Common myeloid progenitor, CD34-positive (primary cell): ENCODE measurements at regions not wholly inside any gene's neighbourhood (a gene's known extent, or its start where the extent isn't known, plus 50 kb on each side); places are given as distances from the start of the nearest gene placed in this dataset.

Source experiments
- CTCF ChIA-PET: fragments of 350-600 bp; sonication (Branson Sonifier 250); formaldehyde crosslinking; loops from one replicate; lab custom pipeline; 2021; ENCODE audit warnings: antibody characterized with exemption; lab: Charles Lee
- POLR2A ChIA-PET: fragments of 350-600 bp; sonication (Branson Sonifier 250); formaldehyde crosslinking; loops from one replicate; lab custom pipeline; 2021; ENCODE audit warnings: antibody characterized with exemption; lab: Charles Lee
- DNase-seq, 3 donors: peaks; one replicate each; pipeline versions ENCODE4 v3.0.0 to v3.0.0-alpha.2; 2013
- H3K27ac ChIP-seq, 2 experiments: 1 replicate in 1 of 2; 2 replicates in 1 of 2; pipeline ENCODE4 v1.7.0; 2013; ENCODE audit warnings: inconsistent platforms in 2 of 2, low read length in 2 of 2, mild to moderate bottlenecking in 2 of 2, low read depth in 1 of 2, moderate library complexity in 1 of 2; ENCODE audit not compliant: severe bottlenecking in 2 of 2, insufficient read depth in 1 of 2, poor library complexity in 1 of 2
- H3K27me3 ChIP-seq, 5 experiments: replicated peaks in 2 of 5; 1 replicate in 3 of 5; 2 replicates in 2 of 5; pipeline versions ENCODE4 v1.6.1 to v1.7.0; 2013; ENCODE audit warnings: low read length in 4 of 5, mild to moderate bottlenecking in 2 of 5, moderate library complexity in 2 of 5, inconsistent platforms in 1 of 5; ENCODE audit not compliant: insufficient read depth in 5 of 5, control insufficient read depth in 4 of 5
- H3K36me3 ChIP-seq, 4 experiments: 1 replicate in 2 of 4; 2 replicates in 2 of 4; pipeline versions ENCODE4 v1.6.1 to v1.7.0; 2013; ENCODE audit warnings: low read length in 3 of 4, control low read depth in 1 of 4, mild to moderate bottlenecking in 1 of 4; ENCODE audit not compliant: control insufficient read depth in 4 of 4, insufficient read depth in 4 of 4
- H3K4me1 ChIP-seq, 4 experiments: 1 replicate in 3 of 4; 2 replicates in 1 of 4; pipeline versions ENCODE4 v1.6.1 to v1.7.1; 2013; ENCODE audit warnings: low read length in 3 of 4, mild to moderate bottlenecking in 3 of 4, control low read depth in 1 of 4, inconsistent platforms in 1 of 4, moderate library complexity in 1 of 4; ENCODE audit not compliant: control insufficient read depth in 4 of 4, insufficient read depth in 4 of 4; ENCODE audit errors: control extremely low read depth in 1 of 4
- H3K4me3 ChIP-seq, 7 experiments: 1 replicate in 4 of 7; 2 replicates in 3 of 7; pipeline versions ENCODE4 v1.5.1 to v1.7.0; 2013; ENCODE audit warnings: mild to moderate bottlenecking in 7 of 7, low read length in 6 of 7, moderate library complexity in 6 of 7, inconsistent platforms in 2 of 7, low read depth in 2 of 7, control low read depth in 1 of 7; ENCODE audit not compliant: insufficient read depth in 4 of 7, control insufficient read depth in 1 of 7; ENCODE audit errors: extremely low read depth in 1 of 7
- H3K9me3 ChIP-seq, 5 experiments: 1 replicate in 4 of 5; 2 replicates in 1 of 5; pipeline versions ENCODE4 v1.6.1 to v1.7.1; 2013; ENCODE audit warnings: low read length in 4 of 5, mild to moderate bottlenecking in 2 of 5, inconsistent platforms in 1 of 5, low read depth in 1 of 5, moderate library complexity in 1 of 5; ENCODE audit not compliant: control insufficient read depth in 4 of 5, insufficient read depth in 2 of 5; ENCODE audit errors: control extremely low read depth in 1 of 5
- WGBS: methylation state at CpG from one replicate; pipeline ENCODE4 v1.1.5; 2013; ENCODE audit not compliant: insufficient coverage; 5-methylcytosine and 5-hydroxymethylcytosine counted together

DNA sequence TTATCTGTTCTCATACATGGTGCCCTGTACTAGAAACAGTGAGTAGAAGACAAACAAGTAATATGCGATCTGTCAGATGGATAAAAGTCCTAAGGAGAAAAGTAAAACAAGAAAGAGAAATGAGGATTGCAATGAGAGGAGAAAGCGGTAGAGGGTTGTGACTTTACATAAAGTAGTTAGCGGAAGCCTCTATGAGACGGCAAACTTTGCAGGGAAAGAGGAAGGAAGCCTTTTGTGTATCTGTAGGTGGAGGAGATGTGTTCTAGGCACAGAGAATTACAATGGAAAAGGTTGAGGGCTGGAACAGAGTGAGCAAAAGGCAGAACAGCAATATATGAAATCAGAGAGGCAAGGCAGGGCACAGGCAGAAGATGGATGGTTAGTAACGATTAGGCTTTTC, 150.4 kb upstream of the SEMA3E start:
- no peak overlapping the region for H3K4me3 ChIP-seq
- H3K4me1 ChIP-seq: no peaks in the 10 kb centered on the region
- peaks cover 0 to 2% (median 0%) of the 10 kb centered on the region in 5 experiments for H3K27me3 ChIP-seq
- 86% methylated on average over 4 of the region's 5 CpGs for WGBS
- no peak for DNase-seq
- CTCF ChIA-PET: no interaction called here
- H3K9me3 ChIP-seq: peaks cover 0 to 2% (median 0%) of the 10 kb centered on the region in 5 experiments
- no peaks in the 10 kb centered on the region for H3K36me3 ChIP-seq
- H3K27ac ChIP-seq: no peak overlapping the region
- POLR2A ChIA-PET: no interaction called here

- H3K27me3 ChIP-seq: peaks cover 0 to 2% (median 0%) of the 10 kb centered on the region in 5 experiments
- CTCF ChIA-PET: no interaction called here
- no peak overlapping the region for H3K27ac ChIP-seq
- H3K4me1 ChIP-seq: no peaks in the 10 kb centered on the region
- WGBS: 97% methylated on average over 4 of the region's 5 CpGs
- no peak overlapping the region for H3K4me3 ChIP-seq
- H3K9me3 ChIP-seq: peaks cover 0 to 2% (median 0%) of the 10 kb centered on the region in 5 experiments
- DNase-seq: no peak
- H3K36me3 ChIP-seq: no peaks in the 10 kb centered on the region
- POLR2A ChIA-PET: no interaction called here
These were observed 149.6 kb upstream of the SEMA3E start for GRCh38 chr7:83798489-83798888.

- Histone ChIP-seq H3K27ac (no peak overlapping the region), H3K27me3 (peaks cover 0 to 2% (median 0%) of the 10 kb centered on the region in 5 experiments), H3K4me1 (no peaks in the 10 kb centered on the region), H3K9me3 (peaks cover 0 to 2% (median 0%) of the 10 kb centered on the region in 5 experiments), H3K4me3 (no peak overlapping the region), H3K36me3 (no peaks in the 10 kb centered on the region)
- 94% methylated on average over 2 of the region's 3 CpGs for WGBS
- ChIA-PET CTCF (no interaction called here), POLR2A (no interaction called here)
- DNase-seq: no peak
These were observed 147.8 kb upstream of the SEMA3E start for GRCh38 chr7:83796760-83797159.

DNA sequence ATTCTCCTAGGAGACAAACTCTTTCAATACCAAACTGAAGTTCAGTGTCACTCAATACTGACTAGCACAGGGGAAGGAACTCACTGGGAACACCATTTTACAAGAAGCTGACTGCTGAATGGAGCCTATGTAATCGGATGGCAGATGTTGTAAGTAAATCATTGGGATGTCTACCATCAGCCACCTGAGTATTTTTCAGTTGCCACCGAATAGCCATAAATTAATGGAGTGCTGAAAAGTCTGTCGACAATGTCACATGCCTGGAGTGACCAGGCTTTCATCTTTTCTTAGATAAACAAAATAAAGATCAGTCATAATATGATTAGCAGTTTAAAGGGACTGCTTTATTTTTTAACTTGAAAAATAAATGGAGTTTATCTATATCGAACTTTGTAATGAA, 145.9 kb upstream of the SEMA3E start:
- WGBS: 100% methylated on average over 1 of the region's 4 CpGs
- POLR2A ChIA-PET: no interaction called here

GRCh38 chr7:83793558-83793957, 144.6 kb upstream of the SEMA3E start:
- no peak overlapping the region for H3K27ac ChIP-seq
- WGBS: 100% methylated on average over 1 of the region's 3 CpGs
- no peak for DNase-seq
- ChIA-PET CTCF (no interaction called here), POLR2A (no interaction called here)
- H3K27me3 ChIP-seq: peaks cover 0 to 2% (median 0%) of the 10 kb centered on the region in 5 experiments
- no peak overlapping the region for H3K4me3 ChIP-seq
- H3K4me1 ChIP-seq: no peaks in the 10 kb centered on the region
- H3K9me3 ChIP-seq: no peaks in the 10 kb centered on the region
- no peaks in the 10 kb centered on the region for H3K36me3 ChIP-seq

More for the DNA sequence above, 145.9 kb upstream of the SEMA3E start:
- Histone ChIP-seq H3K36me3 (no peaks in the 10 kb centered on the region), H3K9me3 (no peaks in the 10 kb centered on the region), H3K27me3 (peaks cover 0 to 2% (median 0%) of the 10 kb centered on the region in 5 experiments), H3K4me3 (no peak overlapping the region), H3K4me1 (no peaks in the 10 kb centered on the region), H3K27ac (no peak overlapping the region)
- no peak for DNase-seq
- CTCF ChIA-PET: no interaction called here

- WGBS: 100% methylated on average over 1 of the region's 1 CpG
- CTCF ChIA-PET: no interaction called here
These were observed 142.8 kb upstream of the SEMA3E start for GRCh38 chr7:83791737-83792136.

GRCh38 chr7:83786858-83787257, 137.9 kb upstream of the SEMA3E start:
- Histone ChIP-seq H3K36me3 (no peaks in the 10 kb centered on the region), H3K4me3 (no peak overlapping the region), H3K27me3 (no peaks in the 10 kb centered on the region), H3K4me1 (no peaks in the 10 kb centered on the region), H3K27ac (no peak overlapping the region), H3K9me3 (no peaks in the 10 kb centered on the region)
- DNase-seq: no peak
- 83% methylated on average over 2 of the region's 2 CpGs for WGBS
- ChIA-PET POLR2A (no interaction called here), CTCF (no interaction called here)

More at GRCh38 chr7:83791737-83792136, 142.8 kb upstream of the SEMA3E start:
- Histone ChIP-seq H3K36me3 (no peaks in the 10 kb centered on the region), H3K27me3 (peaks cover 0 to 2% (median 0%) of the 10 kb centered on the region in 5 experiments), H3K4me3 (no peak overlapping the region), H3K9me3 (no peaks in the 10 kb centered on the region), H3K27ac (no peak overlapping the region), H3K4me1 (no peaks in the 10 kb centered on the region)
- no peak for DNase-seq
- POLR2A ChIA-PET: no interaction called here
